Upper lobe of left lung (tissue), 4 donors: ENCODE measurements at regions not wholly inside any gene's neighbourhood (a gene's known extent, or its start where the extent isn't known, plus 50 kb on each side); places are given as distances from the start of the nearest gene placed in this dataset.

ENCODE experiments used
- CTCF ChIP-seq, 6 experiments: fragments of 450-650 bp in 4 of 6; fragments of 200-600 bp in 2 of 6; sonication (generic) in 2 of 6; IDR thresholded peaks; one replicate each; pipeline ENCODE4 v1.5.1; 2016 to 2019; ENCODE audit warnings: antibody characterized with exemption in 6 of 6
- EP300 ChIP-seq, 4 donors: sonication (generic); formaldehyde crosslinking; IDR thresholded peaks; one replicate each; pipeline ENCODE4 v1.5.1; 2017; ENCODE audit warnings: antibody characterized with exemption in 4 of 4, control low read depth in 2 of 4
- POLR2A ChIP-seq, 4 donors: fragments of 450-650 bp; IDR thresholded peaks; one replicate each; pipeline ENCODE4 v1.5.1; 2016 to 2017; ENCODE audit warnings: antibody characterized with exemption in 4 of 4, mild to moderate bottlenecking in 2 of 4
- POLR2AphosphoS5 ChIP-seq, 2 donors: sonication (generic); formaldehyde crosslinking; IDR thresholded peaks; one replicate each; pipeline ENCODE4 v1.5.1; 2017; ENCODE audit warnings: antibody characterized with exemption in 2 of 2

GRCh38 chr9:784916-785315 is 56.6 kb upstream of the DMRT1 start:
- no peak for TF ChIP-seq CTCF (IDR thresholded peaks at IDR 0.05)
- TF ChIP-seq EP300 (IDR thresholded peaks at IDR 0.05): no peak
- TF ChIP-seq POLR2A (IDR thresholded peaks at IDR 0.05): no peak
- no peak for TF ChIP-seq POLR2AphosphoS5 (IDR thresholded peaks at IDR 0.05)
